Omental fat pad (tissue), 3 donors: ENCODE measurements at regions not wholly inside any gene's neighbourhood (a gene's known extent, or its start where the extent isn't known, plus 50 kb on each side); places are given as distances from the start of the nearest gene placed in this dataset.

Source experiments
- ATAC-seq: fragments of 150-250 bp; one replicate; pipeline ENCODE4 v1.9.1; 2016; ENCODE audit warnings: mild to moderate bottlenecking, moderate library complexity; ENCODE audit not compliant: low FRiP score
- DNase-seq: peaks from one replicate; pipeline ENCODE4 v3.0.0-alpha.2; 2019; ENCODE audit warnings: low spot score
- TF ChIP-seq, protein P1 (sequence below), 3 donors: fragments of 450-650 bp; IDR thresholded peaks; one replicate each; pipeline ENCODE4 v1.5.1; 2016 to 2017; ENCODE audit warnings: antibody characterized with exemption in 3 of 3, mild to moderate bottlenecking in 3 of 3, moderate library complexity in 2 of 3

- no peak for DNase-seq
- TF ChIP-seq, protein P1, sequence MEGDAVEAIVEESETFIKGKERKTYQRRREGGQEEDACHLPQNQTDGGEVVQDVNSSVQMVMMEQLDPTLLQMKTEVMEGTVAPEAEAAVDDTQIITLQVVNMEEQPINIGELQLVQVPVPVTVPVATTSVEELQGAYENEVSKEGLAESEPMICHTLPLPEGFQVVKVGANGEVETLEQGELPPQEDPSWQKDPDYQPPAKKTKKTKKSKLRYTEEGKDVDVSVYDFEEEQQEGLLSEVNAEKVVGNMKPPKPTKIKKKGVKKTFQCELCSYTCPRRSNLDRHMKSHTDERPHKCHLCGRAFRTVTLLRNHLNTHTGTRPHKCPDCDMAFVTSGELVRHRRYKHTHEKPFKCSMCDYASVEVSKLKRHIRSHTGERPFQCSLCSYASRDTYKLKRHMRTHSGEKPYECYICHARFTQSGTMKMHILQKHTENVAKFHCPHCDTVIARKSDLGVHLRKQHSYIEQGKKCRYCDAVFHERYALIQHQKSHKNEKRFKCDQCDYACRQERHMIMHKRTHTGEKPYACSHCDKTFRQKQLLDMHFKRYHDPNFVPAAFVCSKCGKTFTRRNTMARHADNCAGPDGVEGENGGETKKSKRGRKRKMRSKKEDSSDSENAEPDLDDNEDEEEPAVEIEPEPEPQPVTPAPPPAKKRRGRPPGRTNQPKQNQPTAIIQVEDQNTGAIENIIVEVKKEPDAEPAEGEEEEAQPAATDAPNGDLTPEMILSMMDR (IDR thresholded peaks at IDR 0.05), result no peak
- ATAC-seq, result no peak
Observed at GRCh38 chr2:228956701-228957474, 314.2 kb downstream of the PID1 start.

DNA sequence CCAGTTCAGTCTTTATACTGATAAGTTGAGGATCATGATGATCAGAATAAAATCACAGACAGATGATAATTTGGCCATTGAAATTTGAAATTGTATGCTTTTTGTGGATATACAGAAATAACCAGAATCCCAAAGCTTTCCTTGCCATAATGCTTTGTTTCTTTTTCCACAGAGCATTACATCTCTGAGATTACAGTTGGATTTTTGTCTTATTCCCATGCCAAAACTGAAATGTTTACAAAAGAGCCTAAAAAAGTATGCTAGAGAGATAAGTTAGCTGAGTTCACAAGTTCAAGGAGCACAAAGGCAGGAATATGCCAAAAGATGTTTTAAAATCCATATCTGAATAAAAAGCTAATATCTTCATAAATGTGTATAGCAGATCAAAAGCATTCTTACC, 321.3 kb downstream of the PID1 start:
- TF ChIP-seq, protein P1 (IDR thresholded peaks at IDR 0.05), result no peak
- DNase-seq, result no peak
- no peak for ATAC-seq

DNA sequence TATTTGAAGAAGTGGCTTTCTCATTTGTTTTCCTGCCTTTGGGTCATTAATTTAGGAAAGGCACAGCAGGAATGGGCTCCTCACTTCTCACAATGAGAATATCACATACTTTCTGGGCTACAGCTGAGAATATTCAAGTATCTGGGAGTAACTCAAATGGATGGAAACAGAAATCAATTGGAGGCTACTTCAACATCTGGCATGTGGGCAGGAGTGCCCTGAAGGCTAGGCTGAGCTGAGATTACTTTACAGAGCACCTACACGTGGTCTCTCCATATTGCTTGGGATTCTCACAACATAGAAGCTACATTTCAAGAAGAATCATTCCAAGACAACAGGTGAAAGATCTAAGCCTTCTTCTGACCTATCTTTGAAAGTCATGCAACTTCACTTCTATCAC, 325.4 kb downstream of the PID1 start:
- DNase-seq (no peak), ATAC-seq (no peak)
- TF ChIP-seq, protein P1 (IDR thresholded peaks at IDR 0.05), result no peak

DNA sequence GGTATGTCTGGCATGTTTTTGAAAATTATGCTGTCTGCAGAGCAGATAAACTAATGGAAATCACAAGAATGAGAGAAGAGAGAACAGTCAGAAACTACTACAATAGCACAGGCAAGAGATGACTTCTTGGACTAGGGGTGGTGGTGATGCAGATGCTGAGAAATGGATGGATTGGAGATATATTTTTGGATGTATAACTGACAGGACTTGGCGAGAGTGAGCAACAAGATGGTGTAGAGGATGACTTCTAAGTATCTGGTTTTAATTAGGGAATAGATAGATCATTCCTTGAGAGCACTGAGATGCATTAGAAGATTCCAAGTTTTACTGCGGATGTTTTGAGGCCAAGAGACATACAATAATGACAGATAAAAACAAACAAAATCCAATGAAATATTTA, 328.2 kb downstream of the PID1 start:
- TF ChIP-seq, protein P1 (IDR thresholded peaks at IDR 0.05), result no peak
- ATAC-seq (no peak), DNase-seq (no peak)

- no peak for ATAC-seq
- DNase-seq, result no peak
- TF ChIP-seq, protein P1 (IDR thresholded peaks at IDR 0.05), result no peak
Observed at GRCh38 chr2:228938629-228939028, 332.5 kb downstream of the PID1 start.

DNA sequence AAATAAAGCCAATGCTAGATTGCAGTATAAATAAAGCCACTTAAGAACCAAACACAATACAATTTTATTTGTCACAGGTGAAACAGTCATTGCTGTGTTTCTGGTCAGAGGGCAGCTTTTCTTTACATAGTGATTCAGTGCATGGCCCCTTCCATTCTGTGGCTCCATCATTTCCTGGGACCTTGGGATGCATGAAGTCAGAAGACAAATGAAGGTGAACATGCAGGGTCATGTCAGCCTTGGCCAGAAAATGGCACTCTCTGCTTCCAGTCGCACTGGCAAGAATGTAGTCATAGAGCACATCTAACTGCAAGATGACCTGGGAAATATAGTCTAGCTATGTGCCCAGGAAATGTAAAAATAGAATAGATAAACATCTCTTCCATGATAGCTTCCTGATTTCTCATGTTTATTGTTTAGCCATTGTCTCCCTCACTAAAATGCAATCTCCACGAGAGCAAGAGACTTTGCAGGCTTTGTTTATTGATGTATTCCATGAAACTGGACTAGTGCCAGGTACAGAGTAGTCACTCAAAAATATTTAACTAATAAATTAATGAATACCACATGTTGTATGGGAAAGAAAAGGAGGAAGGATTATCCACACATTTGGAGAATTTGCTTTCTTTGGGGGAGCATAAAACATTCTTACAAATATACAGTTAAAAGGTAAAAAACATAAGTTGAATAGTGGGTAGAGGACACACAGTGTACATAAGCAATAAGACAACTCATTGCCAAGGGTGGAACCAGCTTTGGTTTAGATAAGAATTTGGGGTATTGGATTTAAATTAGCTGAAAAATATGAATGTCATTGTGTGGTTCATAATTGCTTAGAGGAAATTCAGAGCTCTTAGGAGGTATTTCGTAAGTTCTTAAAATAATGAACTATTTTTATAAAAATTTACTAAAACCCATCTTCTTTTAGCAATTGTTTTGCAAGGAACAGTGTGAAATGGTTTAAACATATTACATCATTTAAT, 343.8 kb downstream of the PID1 start:
- DNase-seq (no peak), ATAC-seq (no peak)
- TF ChIP-seq, protein P1 (IDR thresholded peaks at IDR 0.05), result no peak
